HepG2 (cell line): ENCODE measurements at regions not wholly inside any gene's neighbourhood (a gene's known extent, or its start where the extent isn't known, plus 50 kb on each side); places are given as distances from the start of the nearest gene placed in this dataset.

Experiments
- ATAC-seq: fragments of 200-7000 bp; cut with Tn5 transposase; 3 replicates; pipeline ENCODE4 v1.9.1; 2020; ENCODE audit warnings: mild to moderate bottlenecking, moderate library complexity
- BruUV-seq: library from RNA; stranded (reverse); fragments of 400-500 nt; replicated peaks from 2 replicates; lab custom pipeline; 2021; lab: Mats Ljungman, UMichigan
- CTCF ChIA-PET: fragments of 300-600 bp; formaldehyde crosslinking; extraction: SDS; loops from one replicate; lab custom pipeline; 2021; ENCODE audit warnings: low total read pairs, inconsistent platforms, low intra/inter-chr PET ratio; lab: Yijun Ruan, JAX
- POLR2A ChIA-PET: fragments of 350-600 bp; sonication (Branson Sonifier 250); formaldehyde crosslinking; loops from one replicate; lab custom pipeline; 2020; ENCODE audit warnings: antibody characterized with exemption, inconsistent platforms; lab: Yijun Ruan, JAX
- DNase-seq: peaks from one replicate; pipeline ENCODE4 v3.0.0-alpha.2; 2015; ENCODE audit warnings: low spot score
- FAIRE-seq: peaks from 3 replicates; lab custom pipeline; 2011; peaks lifted over from hg19 to GRCh38; lab: Jason Lieb, UNC
- H2AFZ ChIP-seq: one replicate; pipeline ENCODE4 v1.6.1; 2011; ENCODE audit warnings: low read length, inconsistent platforms
- H3K27ac ChIP-seq: fragments of 300-600 bp; 3 replicates; pipeline ENCODE4 v1.8.0; 2011; ENCODE audit warnings: mixed run types, mild to moderate bottlenecking, mixed read lengths, low read length, inconsistent platforms; ENCODE audit not compliant: insufficient read depth; ENCODE audit errors: extremely low read length
- H3K27me3 ChIP-seq, 2 experiments: fragments of 200-600 bp in 1 of 2; 2 replicates in 1 of 2; 3 replicates in 1 of 2; pipeline versions ENCODE4 v1.6.0 to v1.8.0; 2011; ENCODE audit warnings: low read length in 2 of 2, mild to moderate bottlenecking in 2 of 2, moderate library complexity in 2 of 2, inconsistent platforms in 1 of 2; ENCODE audit not compliant: insufficient read depth in 2 of 2, control insufficient read depth in 1 of 2
- H3K36me3 ChIP-seq, 2 experiments: fragments of 200-600 bp in 1 of 2; replicated peaks in 1 of 2; 2 replicates in 1 of 2; 3 replicates in 1 of 2; pipeline versions ENCODE4 v1.5.1 to v1.8.0; 2011; ENCODE audit warnings: low read length in 2 of 2, inconsistent platforms in 1 of 2; ENCODE audit not compliant: insufficient read depth in 2 of 2, control insufficient read depth in 1 of 2
- H3K4me1 ChIP-seq: 2 replicates; pipeline ENCODE4 v1.5.1; 2012; ENCODE audit warnings: low read length, inconsistent platforms; ENCODE audit not compliant: insufficient read depth
- H3K4me2 ChIP-seq: 2 replicates; pipeline ENCODE4 v1.6.0; 2011; ENCODE audit warnings: low read depth, low read length, inconsistent platforms
- H3K4me3 ChIP-seq, 3 experiments: fragments of 200-600 bp in 1 of 3; sonication (generic), shearing (Covaris generic) in 1 of 3; replicated peaks in 1 of 3; 2 replicates each; pipeline ENCODE4 v1.5.1; 2011 to 2016; ENCODE audit warnings: low read length in 3 of 3, inconsistent platforms in 2 of 3, low read depth in 2 of 3, mild to moderate bottlenecking in 2 of 3, control low read depth in 1 of 3, mixed read lengths in 1 of 3; ENCODE audit not compliant: insufficient read depth in 1 of 3
- H3K79me2 ChIP-seq: one replicate; pipeline ENCODE4 v1.6.1; 2011; ENCODE audit warnings: low read length, inconsistent platforms; ENCODE audit not compliant: insufficient read depth
- H3K9ac ChIP-seq: 2 replicates; pipeline ENCODE4 v1.6.0; 2011; ENCODE audit warnings: mild to moderate bottlenecking, low read depth, low read length, inconsistent platforms; ENCODE audit not compliant: insufficient read depth
- H3K9me3 ChIP-seq: 2 replicates; pipeline ENCODE4 v1.5.1; 2012; ENCODE audit warnings: mild to moderate bottlenecking, low read length
- H4K20me1 ChIP-seq: 2 replicates; pipeline ENCODE4 v1.6.0; 2011; ENCODE audit warnings: inconsistent platforms, mild to moderate bottlenecking, low read length, moderate library complexity; ENCODE audit not compliant: insufficient read depth
- ATF4 ChIP-seq, 2 experiments: fragments of 450-650 bp in 1 of 2; sonication (generic) in 1 of 2; formaldehyde crosslinking; IDR thresholded peaks; 2 replicates each; pipeline versions ENCODE4 v1.5.0 to v1.8.0; 2020 to 2022; ENCODE audit warnings: mild to moderate bottlenecking in 1 of 2, missing genetic modification reagents in 1 of 2
- DNMT1 ChIP-seq: sonication (generic); formaldehyde crosslinking; IDR thresholded peaks from 2 replicates; pipeline ENCODE4 v1.5.1; 2020; ENCODE audit warnings: mild to moderate bottlenecking, missing genetic modification reagents
- FOXA3 ChIP-seq: IDR thresholded peaks from 2 replicates; pipeline ENCODE4 v1.6.1; 2016; ENCODE audit warnings: missing genetic modification reagents, missing compliant biosample characterization
- MAFF ChIP-seq: IDR thresholded peaks from 2 replicates; pipeline ENCODE4 v1.6.1; 2011; ENCODE audit warnings: low read depth, low read length, improper control_type of control experiment
- MAFK ChIP-seq, 2 experiments: IDR thresholded peaks in 1 of 2; conservative IDR thresholded peaks in 1 of 2; 2 replicates each; pipeline ENCODE4 v1.6.1; 2011; ENCODE audit warnings: improper control_type of control experiment in 2 of 2, low read length in 2 of 2
- SRF ChIP-seq: IDR thresholded peaks from 2 replicates; pipeline ENCODE4 v1.6.1; 2011; ENCODE audit warnings: mild to moderate bottlenecking, low read depth, low read length, moderate library complexity
- ZHX2 ChIP-seq, 2 experiments: sonication (generic) in 1 of 2; formaldehyde crosslinking in 1 of 2; IDR thresholded peaks; 2 replicates each; pipeline versions ENCODE4 v1.6.1 to v1.9.0; 2014 to 2022; ENCODE audit warnings: antibody characterized with exemption in 1 of 2, borderline replicate concordance in 1 of 2, inconsistent platforms in 1 of 2, low read depth in 1 of 2, missing genetic modification reagents in 1 of 2
- ZNF558 ChIP-seq: sonication (generic); formaldehyde crosslinking; IDR thresholded peaks from 2 replicates; pipeline ENCODE4 v1.9.0; 2022; ENCODE audit warnings: mild to moderate bottlenecking, missing genetic modification reagents, borderline replicate concordance
- ZNF660 ChIP-seq: sonication (generic); formaldehyde crosslinking; IDR thresholded peaks from 2 replicates; pipeline ENCODE4 v1.5.1; 2020; ENCODE audit warnings: mild to moderate bottlenecking, low read depth, missing genetic modification reagents, borderline replicate concordance
- ZNF672 ChIP-seq: sonication (generic); formaldehyde crosslinking; IDR thresholded peaks from 2 replicates; pipeline ENCODE4 v1.8.1; 2022; ENCODE audit warnings: missing genetic modification reagents
- WGBS: methylation state at CpG from one replicate; pipeline ENCODE4 v1.1.6; 2017; ENCODE audit warnings: low lambda C conversion rate; 5-methylcytosine and 5-hydroxymethylcytosine counted together
- in situ Hi-C: cut with HindIII; loops from 2 replicates; pipeline ENCODE4 v1.10.0; 2017; ENCODE audit warnings: low pct_unique_long_range_greater_than_20kb; ENCODE audit not compliant: extremely low pct_ligation_motif_present
- intact Hi-C: fragments of 100-400 bp; cut with micrococcal nuclease; formaldehyde crosslinking; loops from one replicate; pipeline ENCODE4 v1.10.0; 2022; ENCODE audit not compliant: unreplicated experiment

GRCh38 chr6:81886157-81886556 is 133.7 kb upstream of the TENT5A start:
- intact Hi-C loops (no loop called here), in situ Hi-C loops (no loop called here)
- TF ChIP-seq SRF (no peak), ZNF558 (no peak), ZNF672 (CRISPR knock-in tag) (no peak), ZNF660 (CRISPR knock-in tag) (no peak), FOXA3 (no peak), DNMT1 (CRISPR knock-in tag) (no peak)
- Histone ChIP-seq H3K4me2 (no peak overlapping the region), H2AFZ (no peak overlapping the region), H3K4me3 (no peak overlapping the region), H3K36me3 (no peaks in the 10 kb centered on the region), H4K20me1 (no peaks in the 10 kb centered on the region), H3K79me2 (no peaks in the 10 kb centered on the region), H3K4me1 (peaks cover 13% of the 10 kb centered on the region), H3K9me3 (no peaks in the 10 kb centered on the region), H3K27me3 (no peaks in the 10 kb centered on the region), H3K9ac (no peak overlapping the region), H3K27ac (no peak overlapping the region)
- no peak for FAIRE-seq
- no TSS peak for BruUV-seq
- WGBS: 50% methylated on average over 1 of the region's 2 CpGs
- CTCF ChIA-PET: no interaction called here
- ATAC-seq: no peak
- DNase-seq: no peak
- POLR2A ChIA-PET: no interaction called here

- no peak for DNase-seq
- no TSS peak for BruUV-seq
Measured at GRCh38 chr6:81881660-81882059, 129.2 kb upstream of the TENT5A start.

More at GRCh38 chr6:81881660-81882059, 129.2 kb upstream of the TENT5A start:
- no peaks in the 10 kb centered on the region for H3K79me2 ChIP-seq
- H2AFZ ChIP-seq: no peak overlapping the region
- H3K4me1 ChIP-seq: peaks cover 7% of the 10 kb centered on the region; the same call in 1 of the 2 replicates
- H3K9me3 ChIP-seq: no peaks in the 10 kb centered on the region
- CTCF ChIA-PET: no interaction called here
- POLR2A ChIA-PET: no interaction called here
- WGBS: 90% methylated on average over 4 of the region's 4 CpGs
- H3K4me3 ChIP-seq: no peak overlapping the region
- FAIRE-seq (no peak), ATAC-seq (no peak)
- H3K36me3 ChIP-seq: no peaks in the 10 kb centered on the region
- H3K27me3 ChIP-seq: no peaks in the 10 kb centered on the region
- no peak overlapping the region for H3K9ac ChIP-seq
- intact Hi-C loops (no loop called here), in situ Hi-C loops (no loop called here)
- no peak overlapping the region for H3K27ac ChIP-seq
- H3K4me2 ChIP-seq: no peak overlapping the region
- H4K20me1 ChIP-seq: no peaks in the 10 kb centered on the region
- TF ChIP-seq ZHX2 (IDR thresholded peaks at IDR 0.05; ENCODE audit: low read depth) (no peak), ZHX2 (CRISPR knock-in tag; IDR thresholded peaks at IDR 0.05; ENCODE audit: borderline replicate concordance) (no peak), ATF4 (CRISPR knock-in tag; IDR thresholded peaks at IDR 0.05) (no peak), MAFK (conservative IDR thresholded peaks at IDR 0.05 in 1 of 2, IDR thresholded peaks at IDR 0.05 in 1 of 2; ENCODE audit: low read length in 2 of 2) (peak; percentile 30 to 55; a peak in 2 of 4 replicates), MAFF (peak; percentile 44; the same call in 1 of the 2 replicates)
- TF ChIP-seq, all 625 proteins: peak for 2
